Endothelial cell of umbilical vein (primary cell): ENCODE measurements at regions not wholly inside any gene's neighbourhood (a gene's known extent, or its start where the extent isn't known, plus 50 kb on each side); places are given as distances from the start of the nearest gene placed in this dataset.

Source experiments
- BruUV-seq: library from RNA; stranded (reverse); fragments of 400-500 nt; replicated peaks from 2 replicates; lab custom pipeline; 2021; lab: Mats Ljungman, UMichigan
- CTCF ChIA-PET: fragments of 300-600, 350-600 bp; sonication (Branson Sonifier 250); formaldehyde crosslinking; loops from one replicate; lab custom pipeline; 2021; ENCODE audit warnings: antibody characterized with exemption, inconsistent platforms; lab: Charles Lee
- POLR2A ChIA-PET: fragments of 300-600, 350-600 bp; sonication (Branson Sonifier 250); formaldehyde crosslinking; loops from one replicate; lab custom pipeline; 2021; ENCODE audit warnings: antibody characterized with exemption, inconsistent platforms; lab: Charles Lee
- DNase-seq: peaks from one replicate; pipeline ENCODE4 v3.0.0-alpha.2; 2011; ENCODE audit warnings: low read depth, low spot score
- FAIRE-seq: peaks from 2 replicates; lab custom pipeline; 2011; peaks lifted over from hg19 to GRCh38; lab: Jason Lieb, UNC
- H2AFZ ChIP-seq: 2 replicates; pipeline ENCODE4 v1.6.0; 2012; ENCODE audit warnings: low read depth, low read length, control low read depth, inconsistent platforms
- H3K27ac ChIP-seq: 2 replicates; pipeline ENCODE4 v1.5.1; 2011; ENCODE audit warnings: low read depth, mild to moderate bottlenecking, control low read depth, low read length, moderate library complexity; ENCODE audit not compliant: insufficient read depth
- H3K27me3 ChIP-seq, 2 experiments: 2 replicates each; pipeline versions ENCODE4 v1.6.0 to v1.6.1; 2011; ENCODE audit warnings: low read length in 2 of 2, mixed read lengths in 1 of 2; ENCODE audit not compliant: control insufficient read depth in 2 of 2, insufficient read depth in 2 of 2
- H3K36me3 ChIP-seq, 2 experiments: 2 replicates in 1 of 2; 3 replicates in 1 of 2; pipeline ENCODE4 v1.5.1; 2011; ENCODE audit warnings: low read length in 2 of 2, mild to moderate bottlenecking in 1 of 2, moderate library complexity in 1 of 2; ENCODE audit not compliant: control insufficient read depth in 2 of 2, insufficient read depth in 2 of 2; ENCODE audit errors: extremely low read depth in 1 of 2
- H3K4me1 ChIP-seq: 3 replicates; pipeline ENCODE4 v1.5.1; 2011; ENCODE audit warnings: mild to moderate bottlenecking, low read length; ENCODE audit not compliant: control insufficient read depth, insufficient read depth; ENCODE audit errors: extremely low read depth
- H3K4me2 ChIP-seq: 2 replicates; pipeline ENCODE4 v1.6.1; 2011; ENCODE audit warnings: low read length, control low read depth, mixed read lengths; ENCODE audit not compliant: insufficient read depth
- H3K4me3 ChIP-seq, 3 experiments: fragments of 200-600 bp in 1 of 3; sonication (generic), shearing (Covaris generic) in 1 of 3; replicated peaks in 1 of 3; 2 replicates each; pipeline ENCODE4 v1.5.1; 2011 to 2016; ENCODE audit warnings: control low read depth in 3 of 3, low read length in 3 of 3, mild to moderate bottlenecking in 2 of 3, inconsistent platforms in 1 of 3, low read depth in 1 of 3, moderate library complexity in 1 of 3; ENCODE audit not compliant: insufficient read depth in 1 of 3
- H3K79me2 ChIP-seq: 2 replicates; pipeline ENCODE4 v1.6.0; 2012; ENCODE audit warnings: low read length, inconsistent platforms; ENCODE audit not compliant: control insufficient read depth, insufficient read depth
- H3K9ac ChIP-seq: replicated peaks from 2 replicates; pipeline ENCODE3; 2011; ENCODE audit warnings: low read length, control low read depth; ENCODE audit not compliant: insufficient read depth; ENCODE audit errors: extremely low read depth
- H3K9me1 ChIP-seq: replicated peaks from 3 replicates; pipeline ENCODE4 v1.6.0; 2011; ENCODE audit warnings: mild to moderate bottlenecking, low read length; ENCODE audit not compliant: control insufficient read depth, insufficient read depth; ENCODE audit errors: extremely low read depth
- H3K9me3 ChIP-seq: replicated peaks from 2 replicates; pipeline ENCODE4 v1.5.1; 2012; ENCODE audit warnings: low read length, inconsistent platforms; ENCODE audit not compliant: control insufficient read depth, insufficient read depth
- H4K20me1 ChIP-seq: replicated peaks from 2 replicates; pipeline ENCODE3; 2011; ENCODE audit warnings: mild to moderate bottlenecking, low read length; ENCODE audit not compliant: control insufficient read depth, insufficient read depth; ENCODE audit errors: extremely low read depth
- EZH2 ChIP-seq: IDR thresholded peaks from 2 replicates; pipeline ENCODE4 v1.6.1; 2012; ENCODE audit warnings: borderline replicate concordance, low read depth, mild to moderate bottlenecking, moderate library complexity, low read length, inconsistent platforms; ENCODE audit not compliant: severe bottlenecking
- FOS ChIP-seq: IDR thresholded peaks from 2 replicates; pipeline ENCODE4 v1.6.1; 2011; ENCODE audit warnings: mild to moderate bottlenecking, low read length, moderate library complexity, borderline replicate concordance; ENCODE audit not compliant: insufficient read depth
- GATA2 ChIP-seq: IDR thresholded peaks from 2 replicates; pipeline ENCODE4 v1.7.0; 2011; ENCODE audit warnings: low read depth, mild to moderate bottlenecking, moderate library complexity, mixed read lengths, low read length; ENCODE audit not compliant: insufficient read length, insufficient read depth
- JUN ChIP-seq: IDR thresholded peaks from 2 replicates; pipeline ENCODE4 v1.6.1; 2011; ENCODE audit warnings: borderline replicate concordance, low read depth; ENCODE audit not compliant: insufficient read length, insufficient read depth
- MAX ChIP-seq: IDR thresholded peaks from 2 replicates; pipeline ENCODE4 v1.6.1; 2011; ENCODE audit not compliant: insufficient read depth, insufficient read length
- MYC ChIP-seq: IDR thresholded peaks from one replicate; pipeline ENCODE4 v1.6.1; 2011; ENCODE audit warnings: mild to moderate bottlenecking, low read depth, low read length
- POLR2A ChIP-seq: IDR thresholded peaks from 2 replicates; pipeline ENCODE4 v1.6.1; 2012; ENCODE audit warnings: low read depth, mild to moderate bottlenecking, control low read depth, low read length
- POLR2AphosphoS5 ChIP-seq: IDR thresholded peaks from 2 replicates; pipeline ENCODE4 v1.6.1; 2012; ENCODE audit warnings: low read depth, mild to moderate bottlenecking, control low read depth, low read length, moderate library complexity; ENCODE audit not compliant: insufficient read depth
- dilution Hi-C: fragments of 300-500 bp; cut with MboI; formaldehyde crosslinking; loops from one replicate; pipeline ENCODE4 v1.15.0; 2019; ENCODE audit warnings: low sequenced_read_pairs; ENCODE audit not compliant: extremely low pct_ligation_motif_present
- intact Hi-C: fragments of 100-400 bp; cut with micrococcal nuclease; formaldehyde crosslinking; loops from one replicate; pipeline ENCODE4 v1.10.0; 2022

GRCh38 chr10:29069941-29070340 lies 218.9 kb upstream of the LYZL1 start:
- peaks cover 4 to 7% of the 10 kb centered on the region in 2 experiments for H3K27me3 ChIP-seq
- no peaks in the 10 kb centered on the region for H3K4me1 ChIP-seq
- H3K9me3 ChIP-seq = no peaks in the 10 kb centered on the region
- ChIA-PET CTCF (interaction anchor here (2.2 kb wide), 1 partner anchor 8 kb away, joined by 7 read pairs; no protein-coding TSS in a partner anchor), POLR2A (no interaction called here)
- no peak for TF ChIP-seq POLR2A
- no peak for TF ChIP-seq JUN
- dilution Hi-C loops (no loop called here), intact Hi-C loops (no loop called here)
- H2AFZ ChIP-seq = no peak overlapping the region
- H3K9ac ChIP-seq = no peak overlapping the region
- no peaks in the 10 kb centered on the region for H3K36me3 ChIP-seq
- H3K27ac ChIP-seq = no peak overlapping the region
- H3K9me1 ChIP-seq = no peaks in the 10 kb centered on the region
- H3K79me2 ChIP-seq = no peaks in the 10 kb centered on the region
- no peak for DNase-seq
- FAIRE-seq = no peak
- no TSS peak for BruUV-seq
- H3K4me2 ChIP-seq = no peak overlapping the region
- H4K20me1 ChIP-seq = no peaks in the 10 kb centered on the region
- no peak overlapping the region for H3K4me3 ChIP-seq

GRCh38 chr10:29078919-29079318 lies 210.0 kb upstream of the LYZL1 start:
- intact Hi-C loops = no loop called here
- BruUV-seq = no TSS peak
- POLR2A ChIA-PET = no interaction called here

More at GRCh38 chr10:29078919-29079318, 210.0 kb upstream of the LYZL1 start:
- FAIRE-seq (no peak), DNase-seq (no peak)
- no peak for TF ChIP-seq EZH2
- TF ChIP-seq MAX = no peak
- no peak for TF ChIP-seq GATA2
- no peak for TF ChIP-seq MYC
- no peak for TF ChIP-seq JUN
- TF ChIP-seq FOS = no peak
- TF ChIP-seq POLR2A = no peak
- no peak for TF ChIP-seq POLR2AphosphoS5
- Histone ChIP-seq H3K9me1 (no peaks in the 10 kb centered on the region), H3K4me3 (no peak overlapping the region), H3K27ac (no peak overlapping the region), H3K4me2 (no peak overlapping the region), H3K27me3 (peaks cover 0 to 6% of the 10 kb centered on the region in 2 experiments), H3K9me3 (no peaks in the 10 kb centered on the region), H4K20me1 (no peaks in the 10 kb centered on the region), H3K36me3 (no peaks in the 10 kb centered on the region), H3K79me2 (no peaks in the 10 kb centered on the region), H2AFZ (no peak overlapping the region), H3K4me1 (no peaks in the 10 kb centered on the region), H3K9ac (no peak overlapping the region)
- dilution Hi-C loops = no loop called here
- CTCF ChIA-PET = interaction anchor here (0.7 to 1.9 kb wide), 2 partner anchors 10 to 57 kb away, joined by 3 to 7 read pairs; no protein-coding TSS in a partner anchor
